Colonic mucosa (tissue), 4 donors: ENCODE measurements at regions not wholly inside any gene's neighbourhood (a gene's known extent, or its start where the extent isn't known, plus 50 kb on each side); places are given as distances from the start of the nearest gene placed in this dataset.

ENCODE experiments used
- DNase-seq: peaks from one replicate; pipeline ENCODE4 v3.0.0-alpha.2; 2020
- H3K27ac ChIP-seq: fragments of 200-600 bp; one replicate; pipeline ENCODE4 v1.8.0; 2021
- H3K27me3 ChIP-seq: fragments of 200-600 bp; one replicate; pipeline ENCODE4 v1.8.0; 2021
- H3K36me3 ChIP-seq: fragments of 200-600 bp; one replicate; pipeline ENCODE4 v1.8.0; 2021
- H3K4me1 ChIP-seq: fragments of 200-600 bp; one replicate; pipeline ENCODE4 v1.8.0; 2021; ENCODE audit warnings: mild to moderate bottlenecking
- H3K4me3 ChIP-seq: fragments of 200-600 bp; one replicate; pipeline ENCODE4 v1.8.0; 2021
- H3K9ac ChIP-seq, 2 donors: one replicate each; pipeline ENCODE4 v1.7.0; 2013; ENCODE audit warnings: control low read depth in 2 of 2, low read depth in 2 of 2, low read length in 2 of 2
- H3K9me3 ChIP-seq: fragments of 200-600 bp; one replicate; pipeline ENCODE4 v1.8.0; 2021
- intact Hi-C: fragments of 100-400 bp; cut with DNase I; formaldehyde crosslinking; loops from one replicate; pipeline ENCODE4 v1.14.1; 2022
- TF ChIP-seq, protein P1 (sequence below): fragments of 200-600 bp; IDR thresholded peaks from one replicate; pipeline ENCODE4 v1.8.0; 2022; ENCODE audit warnings: antibody characterized with exemption, mild to moderate bottlenecking
- donor health status: healthy.
- donor health status: DM: no; HTN: no; CAD: no.
- donor health status: DM: no; HTN: no; CAD: no.

DNA sequence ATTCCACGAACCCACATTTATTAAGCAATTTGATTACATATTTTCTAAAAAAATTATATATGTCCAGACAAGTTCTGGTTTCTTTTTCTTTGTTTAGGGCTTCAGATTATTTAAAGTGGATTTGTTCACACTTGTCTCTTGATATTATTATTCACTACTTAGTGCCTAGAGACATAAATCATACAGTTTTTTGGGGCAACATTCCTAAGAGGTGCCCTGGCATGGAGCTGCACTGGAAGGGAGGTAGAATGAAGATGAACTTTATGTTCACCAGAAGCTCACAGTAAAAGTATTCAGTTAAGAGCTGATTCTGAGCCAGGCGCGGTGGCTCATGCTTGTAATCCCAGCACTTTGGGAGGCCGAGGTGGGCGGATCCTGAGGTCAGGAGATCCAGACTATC is 762.7 kb upstream of the TMEFF2 start:
- Histone ChIP-seq H3K9ac (no peak overlapping the region), H3K4me3 (no peak overlapping the region), H3K36me3 (no peaks in the 10 kb centered on the region), H3K9me3 (no peaks in the 10 kb centered on the region), H3K27me3 (no peaks in the 10 kb centered on the region), H3K27ac (no peak overlapping the region), H3K4me1 (no peaks in the 10 kb centered on the region)
- TF ChIP-seq, protein P1, sequence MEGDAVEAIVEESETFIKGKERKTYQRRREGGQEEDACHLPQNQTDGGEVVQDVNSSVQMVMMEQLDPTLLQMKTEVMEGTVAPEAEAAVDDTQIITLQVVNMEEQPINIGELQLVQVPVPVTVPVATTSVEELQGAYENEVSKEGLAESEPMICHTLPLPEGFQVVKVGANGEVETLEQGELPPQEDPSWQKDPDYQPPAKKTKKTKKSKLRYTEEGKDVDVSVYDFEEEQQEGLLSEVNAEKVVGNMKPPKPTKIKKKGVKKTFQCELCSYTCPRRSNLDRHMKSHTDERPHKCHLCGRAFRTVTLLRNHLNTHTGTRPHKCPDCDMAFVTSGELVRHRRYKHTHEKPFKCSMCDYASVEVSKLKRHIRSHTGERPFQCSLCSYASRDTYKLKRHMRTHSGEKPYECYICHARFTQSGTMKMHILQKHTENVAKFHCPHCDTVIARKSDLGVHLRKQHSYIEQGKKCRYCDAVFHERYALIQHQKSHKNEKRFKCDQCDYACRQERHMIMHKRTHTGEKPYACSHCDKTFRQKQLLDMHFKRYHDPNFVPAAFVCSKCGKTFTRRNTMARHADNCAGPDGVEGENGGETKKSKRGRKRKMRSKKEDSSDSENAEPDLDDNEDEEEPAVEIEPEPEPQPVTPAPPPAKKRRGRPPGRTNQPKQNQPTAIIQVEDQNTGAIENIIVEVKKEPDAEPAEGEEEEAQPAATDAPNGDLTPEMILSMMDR, result no peak
- DNase-seq, result no peak
- intact Hi-C loops, result no loop called here

DNA sequence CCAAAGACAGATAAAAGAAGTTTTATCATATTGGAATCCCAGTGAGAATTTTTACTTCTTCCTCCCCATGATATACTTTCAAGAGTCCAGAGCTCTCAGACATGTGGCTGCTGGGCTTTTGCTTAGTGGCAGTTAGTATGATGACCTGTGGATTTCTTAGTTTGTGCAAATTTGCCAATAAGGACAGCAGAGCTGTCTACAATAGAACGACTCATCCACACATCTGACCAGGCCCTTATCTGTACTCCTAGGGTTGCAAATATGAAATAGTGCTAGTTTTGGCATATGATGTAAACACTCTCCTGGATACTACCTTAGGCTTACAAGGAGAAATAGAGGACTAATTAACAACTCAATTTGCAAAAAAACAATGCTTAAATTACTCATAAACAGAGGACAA is 758.4 kb upstream of the TMEFF2 start:
- TF ChIP-seq, protein P1, result no peak
- Histone ChIP-seq H3K4me1 (no peaks in the 10 kb centered on the region), H3K36me3 (no peaks in the 10 kb centered on the region), H3K9me3 (no peaks in the 10 kb centered on the region), H3K9ac (no peak overlapping the region), H3K4me3 (no peak overlapping the region), H3K27ac (no peak overlapping the region), H3K27me3 (no peaks in the 10 kb centered on the region)
- intact Hi-C loops, result no loop called here
- DNase-seq, result no peak

DNA sequence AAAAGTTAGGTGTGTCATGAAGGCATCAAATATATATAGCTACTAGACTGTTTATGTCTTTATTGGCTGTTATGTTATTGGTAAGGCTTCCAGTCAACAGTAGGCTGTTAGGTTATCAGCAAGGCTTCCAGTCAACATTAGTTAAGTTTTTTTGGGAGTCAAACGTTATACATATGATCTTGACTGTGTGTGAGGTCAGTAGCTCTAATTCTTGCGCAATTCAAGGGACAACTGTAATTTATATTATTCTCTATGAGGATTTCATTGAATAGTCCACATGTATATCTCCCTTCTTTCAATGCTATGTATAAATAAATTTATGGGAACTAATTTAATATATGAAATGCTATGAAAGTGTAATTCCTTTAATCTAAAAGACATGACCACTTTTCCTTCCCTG is 757.5 kb upstream of the TMEFF2 start:
- DNase-seq, result no peak
- TF ChIP-seq, protein P1, result no peak
- no peak overlapping the region for H3K27ac ChIP-seq
- no peak overlapping the region for H3K4me3 ChIP-seq
- no peak overlapping the region for H3K9ac ChIP-seq
- H3K9me3 ChIP-seq, result no peaks in the 10 kb centered on the region
- intact Hi-C loops, result no loop called here
- H3K27me3 ChIP-seq, result no peaks in the 10 kb centered on the region
- no peaks in the 10 kb centered on the region for H3K4me1 ChIP-seq
- H3K36me3 ChIP-seq, result no peaks in the 10 kb centered on the region

DNA sequence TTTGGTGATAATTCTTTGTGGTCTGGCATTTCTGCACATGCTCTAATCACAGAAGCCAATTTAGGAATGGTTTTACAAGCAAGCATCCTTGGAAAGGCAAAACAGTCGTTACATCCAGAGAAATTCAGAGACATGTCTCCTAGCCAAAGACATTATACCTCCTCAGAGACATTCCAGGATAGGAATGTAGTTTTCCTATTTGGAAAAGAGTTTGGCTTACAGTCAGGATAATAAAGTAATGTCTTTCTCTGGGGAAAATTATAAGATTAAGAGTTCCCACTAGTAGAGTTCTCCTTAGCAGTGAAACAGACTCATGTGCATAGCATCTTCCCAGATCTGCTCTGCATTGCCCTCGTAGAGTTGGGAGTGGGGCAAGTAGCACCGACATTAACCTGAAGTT is 753.6 kb upstream of the TMEFF2 start:
- Histone ChIP-seq H3K4me1 (no peaks in the 10 kb centered on the region), H3K36me3 (no peaks in the 10 kb centered on the region), H3K27ac (no peak overlapping the region), H3K9ac (no peak overlapping the region), H3K4me3 (no peak overlapping the region), H3K9me3 (no peaks in the 10 kb centered on the region), H3K27me3 (no peaks in the 10 kb centered on the region)
- DNase-seq, result no peak
- TF ChIP-seq, protein P1, result no peak
- intact Hi-C loops, result no loop called here

DNA sequence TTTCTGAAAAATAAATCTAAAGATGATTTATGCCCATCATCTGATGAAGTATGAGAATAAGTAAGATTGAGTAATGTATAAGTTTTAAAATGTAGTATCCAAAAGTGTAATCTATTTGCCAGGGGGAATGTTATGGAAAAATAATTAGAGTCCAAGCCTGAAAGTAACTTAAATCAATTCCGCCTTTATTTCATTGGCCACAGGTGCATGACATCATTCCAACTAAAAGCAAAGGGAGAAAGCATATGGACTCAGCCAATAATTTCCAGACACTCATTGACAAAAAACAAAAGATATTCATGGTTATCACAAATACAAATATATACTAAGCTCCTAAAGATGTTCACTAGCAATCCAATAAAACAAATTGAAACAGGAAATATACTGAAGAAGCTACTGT is 752.6 kb upstream of the TMEFF2 start:
- H3K36me3 ChIP-seq, result no peaks in the 10 kb centered on the region
- intact Hi-C loops, result no loop called here
- TF ChIP-seq, protein P1, result no peak
- no peak overlapping the region for H3K4me3 ChIP-seq
- no peaks in the 10 kb centered on the region for H3K9me3 ChIP-seq
- no peaks in the 10 kb centered on the region for H3K4me1 ChIP-seq
- H3K9ac ChIP-seq, result no peak overlapping the region
- no peak for DNase-seq
- no peaks in the 10 kb centered on the region for H3K27me3 ChIP-seq
- H3K27ac ChIP-seq, result no peak overlapping the region

DNA sequence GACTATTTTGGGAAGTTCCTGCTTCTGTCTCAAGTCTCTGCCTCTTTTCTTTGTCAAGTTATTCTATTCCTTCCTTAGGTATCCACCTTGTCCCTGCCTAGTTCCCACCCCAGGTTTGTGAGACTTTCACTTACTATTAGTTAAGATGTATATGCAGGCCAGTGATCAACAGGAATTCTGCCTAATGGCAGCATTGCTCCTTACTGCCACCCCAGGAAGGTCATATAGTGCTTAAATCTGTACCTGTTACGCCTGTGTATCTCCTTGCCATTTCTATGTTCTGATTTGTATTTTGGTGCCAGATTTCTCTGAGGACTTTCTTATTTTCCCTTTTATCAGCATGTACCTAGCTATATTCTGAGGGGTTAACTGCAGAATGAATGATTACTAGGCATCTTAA is 746.0 kb upstream of the TMEFF2 start:
- TF ChIP-seq, protein P1, result no peak
- Histone ChIP-seq H3K9ac (no peak overlapping the region), H3K27me3 (no peaks in the 10 kb centered on the region), H3K4me3 (no peak overlapping the region), H3K9me3 (no peaks in the 10 kb centered on the region), H3K4me1 (no peaks in the 10 kb centered on the region), H3K27ac (no peak overlapping the region), H3K36me3 (no peaks in the 10 kb centered on the region)
- intact Hi-C loops, result no loop called here
- no peak for DNase-seq
